Prostate gland (tissue), 2 donors: ENCODE measurements at regions not wholly inside any gene's neighbourhood (a gene's known extent, or its start where the extent isn't known, plus 50 kb on each side); places are given as distances from the start of the nearest gene placed in this dataset.

Source experiments
- DNase-seq: peaks from one replicate; pipeline ENCODE4 v3.0.0-alpha.2; 2019; ENCODE audit warnings: low spot score
- H3K27ac ChIP-seq, 2 donors: fragments of 200-600 bp; sonication (generic); 2 replicates each; pipeline ENCODE4 v1.5.1; 2017 to 2019
- H3K27me3 ChIP-seq: fragments of 200-600 bp; sonication (generic); replicated peaks from 2 replicates; pipeline ENCODE4 v1.5.1; 2019; ENCODE audit not compliant: insufficient read depth
- H3K36me3 ChIP-seq, 2 donors: fragments of 200-600 bp; sonication (generic); 1 replicate in 1 of 2; 2 replicates in 1 of 2; pipeline versions ENCODE4 v1.5.1 to v1.8.1; 2017 to 2019
- H3K4me1 ChIP-seq: fragments of 200-600 bp; sonication (generic); replicated peaks from 2 replicates; pipeline ENCODE4 v1.5.1; 2019
- H3K4me3 ChIP-seq, 2 donors: fragments of 200-600 bp; sonication (generic); 2 replicates each; pipeline ENCODE4 v1.5.1; 2017 to 2019
- H3K9me3 ChIP-seq: fragments of 200-600 bp; sonication (generic); 2 replicates; pipeline ENCODE4 v1.5.1; 2017
- POLR2A ChIP-seq: fragments of 450-650 bp; IDR thresholded peaks from one replicate; pipeline ENCODE4 v1.6.1; 2016; ENCODE audit warnings: antibody characterized with exemption, mild to moderate bottlenecking
- POLR2AphosphoS5 ChIP-seq: sonication (generic); formaldehyde crosslinking; IDR thresholded peaks from one replicate; pipeline ENCODE4 v1.6.1; 2017; ENCODE audit warnings: antibody characterized with exemption
- WGBS: methylation state at CpG from one replicate; pipeline ENCODE4 v1.1.5; 2018; 5-methylcytosine and 5-hydroxymethylcytosine counted together
- intact Hi-C: fragments of 100-400 bp; cut with DNase I; formaldehyde crosslinking; loops from one replicate; pipeline ENCODE4 v1.14.2; 2022
- TF ChIP-seq, protein P1 (sequence below), 4 experiments: fragments of 200-600 bp in 2 of 4; fragments of 450-650 bp in 2 of 4; sonication (generic) in 2 of 4; IDR thresholded peaks; 1 replicate in 3 of 4; 2 replicates in 1 of 4; pipeline ENCODE4 v1.5.1; 2016 to 2019; ENCODE audit warnings: antibody characterized with exemption in 4 of 4, mild to moderate bottlenecking in 2 of 4, moderate library complexity in 2 of 4

DNA sequence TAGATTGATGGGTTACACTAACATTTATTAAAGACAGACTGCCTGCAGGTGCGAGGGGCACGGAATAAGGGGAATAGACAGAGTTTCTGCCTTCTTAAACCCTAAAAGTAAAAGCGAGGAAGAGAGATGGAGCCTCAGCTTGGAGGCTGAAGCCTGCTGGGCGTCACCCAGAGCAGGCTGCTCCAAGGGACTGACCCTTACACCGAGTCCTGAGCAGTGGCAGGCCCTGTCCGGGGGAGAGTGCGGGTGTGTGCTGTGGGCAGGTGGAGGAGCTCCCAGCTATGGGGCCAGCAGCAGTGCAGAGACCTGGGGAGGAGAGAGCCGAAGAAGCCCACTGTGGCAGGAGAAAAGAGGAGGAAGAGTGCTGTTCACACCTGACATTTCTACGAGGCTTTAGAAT is 86.4 kb downstream of the SOX1 start:
- TF ChIP-seq, protein P1, sequence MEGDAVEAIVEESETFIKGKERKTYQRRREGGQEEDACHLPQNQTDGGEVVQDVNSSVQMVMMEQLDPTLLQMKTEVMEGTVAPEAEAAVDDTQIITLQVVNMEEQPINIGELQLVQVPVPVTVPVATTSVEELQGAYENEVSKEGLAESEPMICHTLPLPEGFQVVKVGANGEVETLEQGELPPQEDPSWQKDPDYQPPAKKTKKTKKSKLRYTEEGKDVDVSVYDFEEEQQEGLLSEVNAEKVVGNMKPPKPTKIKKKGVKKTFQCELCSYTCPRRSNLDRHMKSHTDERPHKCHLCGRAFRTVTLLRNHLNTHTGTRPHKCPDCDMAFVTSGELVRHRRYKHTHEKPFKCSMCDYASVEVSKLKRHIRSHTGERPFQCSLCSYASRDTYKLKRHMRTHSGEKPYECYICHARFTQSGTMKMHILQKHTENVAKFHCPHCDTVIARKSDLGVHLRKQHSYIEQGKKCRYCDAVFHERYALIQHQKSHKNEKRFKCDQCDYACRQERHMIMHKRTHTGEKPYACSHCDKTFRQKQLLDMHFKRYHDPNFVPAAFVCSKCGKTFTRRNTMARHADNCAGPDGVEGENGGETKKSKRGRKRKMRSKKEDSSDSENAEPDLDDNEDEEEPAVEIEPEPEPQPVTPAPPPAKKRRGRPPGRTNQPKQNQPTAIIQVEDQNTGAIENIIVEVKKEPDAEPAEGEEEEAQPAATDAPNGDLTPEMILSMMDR (IDR thresholded peaks at IDR 0.05): no peak
- TF ChIP-seq POLR2A (no peak), POLR2AphosphoS5 (no peak)
- H3K4me1 ChIP-seq: no peaks in the 10 kb centered on the region
- no peaks in the 10 kb centered on the region for H3K27me3 ChIP-seq
- H3K4me3 ChIP-seq: no peak overlapping the region
- H3K9me3 ChIP-seq: no peaks in the 10 kb centered on the region
- 74% methylated on average over 9 of the region's 9 CpGs for WGBS
- intact Hi-C loops: no loop called here
- no peak for DNase-seq
- no peak overlapping the region for H3K27ac ChIP-seq
- H3K36me3 ChIP-seq: no peaks in the 10 kb centered on the region

DNA sequence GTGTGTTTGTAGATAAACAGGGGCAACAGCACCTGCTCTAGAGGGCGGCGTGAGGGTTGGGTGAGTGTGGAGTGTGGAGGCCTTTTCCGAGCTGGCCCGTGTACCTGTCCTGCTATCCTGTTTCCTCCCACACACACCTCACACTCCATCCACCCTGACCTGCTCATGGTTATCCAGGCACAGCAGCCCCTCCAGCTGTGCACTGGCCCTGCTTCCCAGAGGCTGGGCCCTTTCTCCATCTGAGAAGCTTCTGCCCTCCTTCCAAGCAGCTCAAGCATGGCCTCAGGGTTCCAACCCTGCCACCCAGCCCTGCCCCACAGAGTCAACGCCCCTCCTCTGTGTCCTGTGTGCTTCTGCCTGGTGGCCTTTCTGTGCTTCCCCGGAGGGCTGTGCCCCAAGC is 86.9 kb downstream of the SOX1 start:
- Histone ChIP-seq H3K9me3 (no peaks in the 10 kb centered on the region), H3K27ac (no peak overlapping the region), H3K4me3 (no peak overlapping the region), H3K4me1 (no peaks in the 10 kb centered on the region), H3K36me3 (no peaks in the 10 kb centered on the region), H3K27me3 (no peaks in the 10 kb centered on the region)
- no peak for DNase-seq
- intact Hi-C loops: no loop called here
- 78% methylated on average over 6 of the region's 6 CpGs for WGBS
- TF ChIP-seq POLR2A (no peak), POLR2AphosphoS5 (no peak)
- TF ChIP-seq, protein P1 (IDR thresholded peaks at IDR 0.05): no peak

DNA sequence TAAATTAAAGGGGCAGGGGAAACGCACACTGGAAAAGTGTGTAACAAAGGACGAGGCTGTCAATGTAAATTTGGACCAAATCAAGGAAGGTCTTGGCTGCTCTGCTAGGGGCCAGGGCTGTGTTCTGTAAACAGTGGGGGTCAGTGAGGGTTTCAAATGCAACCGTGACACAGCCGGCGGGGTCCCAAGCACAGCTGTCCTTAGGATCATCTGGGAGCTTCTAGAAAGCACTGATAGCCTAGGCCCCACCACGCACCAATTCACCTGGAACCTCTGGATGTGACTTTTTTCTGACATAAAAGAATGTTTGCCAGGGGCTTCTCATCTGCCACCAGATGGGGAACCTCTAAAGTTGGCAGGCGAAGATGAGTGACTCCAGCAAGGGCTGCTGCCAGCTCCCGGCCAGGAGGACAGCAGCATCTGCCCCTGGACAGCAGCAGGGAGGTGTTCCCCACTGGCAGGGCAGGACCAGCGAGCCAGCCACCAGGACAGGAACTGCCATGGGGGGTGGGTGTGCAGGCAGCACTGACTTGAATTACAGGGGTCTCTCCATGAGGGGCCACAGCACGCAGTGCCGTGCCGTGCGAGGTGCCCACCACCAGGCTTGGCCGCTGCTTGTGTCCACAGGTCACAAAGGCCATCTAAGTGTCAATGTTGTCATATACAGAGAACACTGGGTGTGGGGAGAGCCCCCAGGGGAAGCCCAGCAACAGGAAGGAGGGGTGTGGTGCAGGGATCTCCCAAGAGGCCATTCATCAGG is 87.5 kb downstream of the SOX1 start:
- intact Hi-C loops: no loop called here
- H3K4me3 ChIP-seq: no peak overlapping the region
- TF ChIP-seq POLR2A (no peak), POLR2AphosphoS5 (no peak)
- TF ChIP-seq, protein P1 (IDR thresholded peaks at IDR 0.05): no peak
- DNase-seq: no peak
- no peaks in the 10 kb centered on the region for H3K9me3 ChIP-seq
- H3K27ac ChIP-seq: no peak overlapping the region
- H3K36me3 ChIP-seq: no peaks in the 10 kb centered on the region
- H3K27me3 ChIP-seq: no peaks in the 10 kb centered on the region
- no peaks in the 10 kb centered on the region for H3K4me1 ChIP-seq
- WGBS: 81% methylated on average over 14 of the region's 14 CpGs

DNA sequence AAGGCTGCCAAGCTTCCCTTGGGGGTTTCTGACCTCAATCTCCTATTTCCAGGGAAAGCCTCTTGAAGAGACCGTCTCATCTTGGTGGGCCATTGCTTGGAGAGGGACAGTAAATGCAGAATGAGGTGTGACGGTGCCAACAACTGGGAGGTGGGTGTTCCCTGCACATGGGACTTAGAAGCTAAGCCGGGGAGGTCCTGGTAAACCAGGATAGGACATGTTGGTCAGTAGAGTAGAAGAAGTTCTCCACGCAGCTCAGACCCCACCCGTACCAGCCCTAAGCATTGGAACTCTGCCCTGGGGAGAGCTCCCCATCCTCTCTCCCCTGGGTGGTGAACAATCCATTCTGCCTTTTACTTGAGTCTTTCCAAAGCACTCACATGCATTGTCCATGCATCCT is 92.0 kb downstream of the SOX1 start:
- 88% methylated on average over 5 of the region's 5 CpGs for WGBS
- H3K9me3 ChIP-seq: no peaks in the 10 kb centered on the region
- no peak for DNase-seq
- no peak overlapping the region for H3K27ac ChIP-seq
- no peak overlapping the region for H3K4me3 ChIP-seq
- no peaks in the 10 kb centered on the region for H3K27me3 ChIP-seq
- no peaks in the 10 kb centered on the region for H3K36me3 ChIP-seq
- TF ChIP-seq, protein P1 (IDR thresholded peaks at IDR 0.05): no peak
- no peak for TF ChIP-seq POLR2A
- TF ChIP-seq POLR2AphosphoS5: no peak
- intact Hi-C loops: no loop called here
- H3K4me1 ChIP-seq: no peaks in the 10 kb centered on the region
